ENCODE measurements at regions not wholly inside any gene's neighbourhood (a gene's known extent, or its start where the extent isn't known, plus 50 kb on each side); places are given as distances from the start of the nearest gene placed in this dataset.
A peak's percentile ranks its signal among the peaks of the same experiment; 100 is the strongest.
"Not testable (repeated sequence)": the region's sequence is repeated elsewhere in the genome, so short reads cannot be mapped to it uniquely, and the experiment has no call there.

- TF ChIP-seq CTCF (IDR thresholded peaks at IDR 0.05; ENCODE audit: insufficient read depth, low read depth, low read length, missing control alignments), result no peak
- H3K4me3 ChIP-seq (ENCODE audit: low read depth, low read length), result no peak overlapping the region
- no peak for DNase-seq (ENCODE audit: low read depth)
These were observed 325.4 kb downstream of the TMEM38B start for GRCh38 chr9:106019702-106020101.

GRCh38 chr9:106020186-106020585 lies 325.8 kb downstream of the TMEM38B start:
- TF ChIP-seq CTCF (IDR thresholded peaks at IDR 0.05; ENCODE audit: insufficient read depth, low read depth, low read length, missing control alignments), result no peak
- H3K4me3 ChIP-seq (ENCODE audit: low read depth, low read length), result no peak overlapping the region
- no peak for DNase-seq (ENCODE audit: low read depth)

- peak; percentile 2 for DNase-seq (ENCODE audit: low read depth)
- no peak for TF ChIP-seq CTCF (IDR thresholded peaks at IDR 0.05; ENCODE audit: insufficient read depth, low read depth, low read length, missing control alignments)
- no peak overlapping the region for H3K4me3 ChIP-seq (ENCODE audit: low read depth, low read length)
These were observed 329.1 kb downstream of the TMEM38B start for GRCh38 chr9:106023455-106023854.

GRCh38 chr9:106025453-106025852 lies 331.1 kb downstream of the TMEM38B start:
- no peak for TF ChIP-seq CTCF (IDR thresholded peaks at IDR 0.05; ENCODE audit: insufficient read depth, low read depth, low read length, missing control alignments)

GRCh38 chr9:106030146-106030545 lies 335.8 kb downstream of the TMEM38B start:
- not testable (repeated sequence) for DNase-seq (ENCODE audit: low read depth); H3K4me3 ChIP-seq (ENCODE audit: low read depth, low read length)

More at GRCh38 chr9:106025453-106025852, 331.1 kb downstream of the TMEM38B start:
- no peak overlapping the region for H3K4me3 ChIP-seq (ENCODE audit: low read depth, low read length)
- no peak for DNase-seq (ENCODE audit: low read depth)

- no peak for DNase-seq (ENCODE audit: low read depth)
- TF ChIP-seq CTCF (IDR thresholded peaks at IDR 0.05; ENCODE audit: insufficient read depth, low read depth, low read length, missing control alignments), result no peak
- no peak overlapping the region for H3K4me3 ChIP-seq (ENCODE audit: low read depth, low read length)
These were observed 338.6 kb downstream of the TMEM38B start for GRCh38 chr9:106032978-106033377.

- no peak overlapping the region for H3K4me3 ChIP-seq (ENCODE audit: low read depth, low read length)
- no peak for TF ChIP-seq CTCF (IDR thresholded peaks at IDR 0.05; ENCODE audit: insufficient read depth, low read depth, low read length, missing control alignments)
- DNase-seq (ENCODE audit: low read depth), result no peak
These were observed 341.5 kb downstream of the TMEM38B start for GRCh38 chr9:106035806-106036205.

Measured in GM12865 (cell line).